A673 (cell line): ENCODE measurements at regions not wholly inside any gene's neighbourhood (a gene's known extent, or its start where the extent isn't known, plus 50 kb on each side); places are given as distances from the start of the nearest gene placed in this dataset.

Source experiments
- BruUV-seq: library from RNA; stranded (reverse); fragments of 400-500 nt; replicated peaks from 2 replicates; lab custom pipeline; 2021; lab: Mats Ljungman, UMichigan
- CTCF ChIA-PET: fragments of 300-600 bp; sonication (Branson Sonifier 250); formaldehyde crosslinking; loops from one replicate; lab custom pipeline; 2022; ENCODE audit warnings: antibody characterized with exemption; lab: Charles Lee
- POLR2A ChIA-PET: fragments of 300-600 bp; sonication (Branson Sonifier 250); formaldehyde crosslinking; loops from one replicate; lab custom pipeline; 2022; ENCODE audit warnings: antibody characterized with exemption; ENCODE audit not compliant: low non-redundant PET; lab: Charles Lee
- DNase-seq: peaks from one replicate; pipeline ENCODE4 v3.0.0-alpha.2; 2015; ENCODE audit warnings: low spot score
- H3K27ac ChIP-seq: fragments of 200-600 bp; sonication (generic); 2 replicates; pipeline ENCODE4 v1.5.1; 2016; ENCODE audit warnings: mixed run types, low read depth, mild to moderate bottlenecking, mixed read lengths, antibody characterized with exemption, low read length; ENCODE audit not compliant: poor library complexity, severe bottlenecking
- H3K27me3 ChIP-seq: fragments of 200-600 bp; sonication (generic); replicated peaks from 2 replicates; pipeline ENCODE4 v1.6.1; 2017; ENCODE audit warnings: mixed run types, low read depth, mild to moderate bottlenecking, mixed read lengths, antibody characterized with exemption, low read length; ENCODE audit not compliant: insufficient read depth, poor library complexity
- H3K36me3 ChIP-seq: fragments of 200-600 bp; sonication (generic); 2 replicates; pipeline ENCODE4 v1.6.1; 2016; ENCODE audit warnings: mixed run types, mild to moderate bottlenecking, mixed read lengths, antibody characterized with exemption, low read length; ENCODE audit not compliant: insufficient read depth, poor library complexity, severe bottlenecking
- H3K4me1 ChIP-seq: fragments of 200-600 bp; sonication (generic); 2 replicates; pipeline ENCODE4 v1.6.1; 2017; ENCODE audit warnings: mixed run types, mild to moderate bottlenecking, mixed read lengths, antibody characterized with exemption, low read length; ENCODE audit not compliant: insufficient read depth, poor library complexity, severe bottlenecking
- H3K4me3 ChIP-seq: fragments of 200-600 bp; sonication (generic); 2 replicates; pipeline ENCODE4 v1.5.1; 2016; ENCODE audit warnings: low read depth, mixed run types, mild to moderate bottlenecking, mixed read lengths, low read length; ENCODE audit not compliant: poor library complexity, severe bottlenecking
- H3K9me3 ChIP-seq: fragments of 200-600 bp; sonication (generic); 2 replicates; pipeline ENCODE4 v1.6.1; 2016; ENCODE audit warnings: mixed run types, low read depth, mild to moderate bottlenecking, mixed read lengths, antibody characterized with exemption, low read length; ENCODE audit not compliant: poor library complexity, severe bottlenecking
- CTCF ChIP-seq: fragments of 300-800, 200-600 bp; sonication (generic); conservative IDR thresholded peaks from 2 replicates; pipeline ENCODE4 v1.5.1; 2017; ENCODE audit warnings: low read depth, mild to moderate bottlenecking, antibody characterized with exemption, low read length, moderate library complexity, mixed read lengths
- EZH2 ChIP-seq: fragments of 200-600 bp; sonication (generic); IDR thresholded peaks from 2 replicates; pipeline ENCODE4 v1.6.1; 2017; ENCODE audit warnings: borderline replicate concordance, low read depth, mild to moderate bottlenecking, mixed read lengths, antibody characterized with exemption, low read length; ENCODE audit not compliant: poor library complexity, severe bottlenecking
- intact Hi-C: fragments of 100-400 bp; cut with micrococcal nuclease; formaldehyde crosslinking; loops from one replicate; pipeline ENCODE4 v1.10.0; 2022; ENCODE audit not compliant: unreplicated experiment

GRCh38 chr2:70374616-70375015, 72.7 kb upstream of the FAM136A start:
- intact Hi-C loops: no loop called here
- H3K27me3 ChIP-seq: no peaks in the 10 kb centered on the region
- no peak for TF ChIP-seq CTCF
- no peak for TF ChIP-seq EZH2
- no peak overlapping the region for H3K27ac ChIP-seq
- CTCF ChIA-PET: no interaction called here
- no peak overlapping the region for H3K4me3 ChIP-seq
- DNase-seq: no peak
- H3K9me3 ChIP-seq: no peaks in the 10 kb centered on the region
- no peaks in the 10 kb centered on the region for H3K36me3 ChIP-seq
- POLR2A ChIA-PET: no interaction called here
- BruUV-seq: no TSS peak
- no peaks in the 10 kb centered on the region for H3K4me1 ChIP-seq

- BruUV-seq: no TSS peak
- Histone ChIP-seq H3K27me3 (no peaks in the 10 kb centered on the region), H3K4me3 (no peak overlapping the region), H3K36me3 (no peaks in the 10 kb centered on the region), H3K27ac (peak overlapping the region; percentile 31), H3K4me1 (no peaks in the 10 kb centered on the region), H3K9me3 (no peaks in the 10 kb centered on the region)
- TF ChIP-seq EZH2 (no peak), CTCF (no peak)
- DNase-seq: peak; percentile 87
- CTCF ChIA-PET: no interaction called here
- intact Hi-C loops: no loop called here
- POLR2A ChIA-PET: no interaction called here
Measured at GRCh38 chr2:70371753-70372152, 69.9 kb upstream of the FAM136A start.

GRCh38 chr2:70369082-70369481, 67.2 kb upstream of the FAM136A start:
- CTCF ChIA-PET: no interaction called here
- H3K27ac ChIP-seq: no peak overlapping the region
- H3K4me3 ChIP-seq: no peak overlapping the region
- no TSS peak for BruUV-seq
- no peaks in the 10 kb centered on the region for H3K9me3 ChIP-seq
- H3K4me1 ChIP-seq: no peaks in the 10 kb centered on the region
- DNase-seq: no peak
- no peaks in the 10 kb centered on the region for H3K27me3 ChIP-seq
- no peaks in the 10 kb centered on the region for H3K36me3 ChIP-seq
- intact Hi-C loops: no loop called here
- POLR2A ChIA-PET: no interaction called here
- no peak for TF ChIP-seq CTCF
- no peak for TF ChIP-seq EZH2
